Heart left ventricle (tissue), 13 donors: ENCODE measurements at regions not wholly inside any gene's neighbourhood (a gene's known extent, or its start where the extent isn't known, plus 50 kb on each side); places are given as distances from the start of the nearest gene placed in this dataset.

Source experiments
- CTCF ChIP-seq, 12 donors: fragments of 200-600 bp; sonication (generic) in 4 of 12; IDR thresholded peaks; one replicate each; pipeline versions ENCODE4 v1.5.0 to v1.8.0; 2018 to 2022; ENCODE audit warnings: antibody characterized with exemption in 12 of 12, mild to moderate bottlenecking in 5 of 12
- POLR2A ChIP-seq, 2 donors: fragments of 450-650 bp; IDR thresholded peaks; one replicate each; pipeline ENCODE4 v1.6.1; 2017; ENCODE audit warnings: antibody characterized with exemption in 2 of 2, mild to moderate bottlenecking in 2 of 2, moderate library complexity in 2 of 2
- donor health status: ischemic (EF 13 %, LVEDD 7.1; RV severe dilation, severe dysfunction).
- donor health status: DM: no; HTN: yes; CAD: no.
- donor health status: DM: no; HTN: no; CAD: no.
- donor health status: ischemic (EF 25% LVEDD 6.9; RV normal size, moderate dysfunction).
- donor health status: ischemic (EF 25% LVEDD 5.7; RV mildly dilated, moderate dysfunction).
- donor health status: ischemic (EF 35%, LVEDD 5.7; RV mildly dilated, moderate dysfunction).
- donor health status: nonischemic (EF 11% LVEDD 7.7; RV severe dilation, severe dysfunction).
- donor health status: DM: yes; HTN: yes; CAD: no.
- donor health status: PGD.
- donor health status: ischemic (EF 29% LVEDD 5.4; RV normal size, mild dysfunction).
- donor health status: nonischemic (EF 23%, LVEDD 6.1; RV moderate dilation, normal function).

DNA sequence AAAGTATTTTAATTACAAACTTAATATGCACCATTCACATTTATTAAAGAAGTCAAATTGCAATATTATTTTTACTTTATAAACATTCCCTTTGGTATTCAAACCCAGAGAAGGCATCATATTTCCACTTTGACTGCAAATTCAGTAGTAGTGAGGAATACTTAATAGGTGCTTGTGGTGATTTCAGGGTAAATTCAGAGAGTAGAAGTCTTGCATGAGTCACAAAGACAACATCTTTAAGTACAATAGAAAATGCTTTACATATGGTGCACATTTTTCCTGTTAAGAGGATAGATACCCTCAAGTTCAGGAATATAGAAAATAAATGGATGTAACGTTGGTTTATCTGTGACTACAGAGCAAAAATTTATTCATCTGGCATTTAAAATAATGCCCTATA, 390.2 kb downstream of the TENT5A start:
- TF ChIP-seq CTCF (IDR thresholded peaks at IDR 0.05): no peak
- no peak for TF ChIP-seq POLR2A (IDR thresholded peaks at IDR 0.05)
